Astrocyte (in vitro differentiated cells and primary cell): ENCODE measurements at regions not wholly inside any gene's neighbourhood (a gene's known extent, or its start where the extent isn't known, plus 50 kb on each side); places are given as distances from the start of the nearest gene placed in this dataset.

Experiments used
- DNase-seq: peaks from one replicate; pipeline ENCODE4 v3.0.0-alpha.2; 2010; ENCODE audit warnings: low read depth
- FAIRE-seq: peaks from 2 replicates; lab custom pipeline; 2011; peaks lifted over from hg19 to GRCh38; lab: Jason Lieb, UNC
- H2AFZ ChIP-seq: 2 replicates; pipeline ENCODE4 v1.6.0; 2012; ENCODE audit warnings: low read depth, low read length, inconsistent platforms
- H3K27ac ChIP-seq: 2 replicates; pipeline ENCODE4 v1.5.1; 2011; ENCODE audit warnings: low read depth, low read length, inconsistent platforms
- H3K27me3 ChIP-seq: 2 replicates; pipeline ENCODE4 v1.6.0; 2011; ENCODE audit warnings: low read length, inconsistent platforms; ENCODE audit not compliant: insufficient read depth
- H3K36me3 ChIP-seq: 2 replicates; pipeline ENCODE4 v1.5.1; 2011; ENCODE audit warnings: low read length, inconsistent platforms; ENCODE audit not compliant: insufficient read depth
- H3K4me1 ChIP-seq: 2 replicates; pipeline ENCODE4 v1.5.1; 2011; ENCODE audit warnings: low read length, inconsistent platforms; ENCODE audit not compliant: insufficient read depth
- H3K4me2 ChIP-seq: 2 replicates; pipeline ENCODE4 v1.6.0; 2012; ENCODE audit warnings: low read length, inconsistent platforms
- H3K4me3 ChIP-seq: 2 replicates; pipeline ENCODE4 v1.5.1; 2011; ENCODE audit warnings: low read depth, mild to moderate bottlenecking, low read length, inconsistent platforms; ENCODE audit not compliant: insufficient read depth
- H3K79me2 ChIP-seq: 2 replicates; pipeline ENCODE4 v1.6.0; 2012; ENCODE audit warnings: mild to moderate bottlenecking, low read length, inconsistent platforms; ENCODE audit not compliant: insufficient read depth
- H3K9ac ChIP-seq: 2 replicates; pipeline ENCODE4 v1.6.0; 2012; ENCODE audit warnings: mild to moderate bottlenecking, low read length, inconsistent platforms
- H3K9me3 ChIP-seq: 2 replicates; pipeline ENCODE4 v1.5.1; 2012; ENCODE audit warnings: low read depth, mild to moderate bottlenecking, low read length, inconsistent platforms; ENCODE audit not compliant: insufficient read depth
- H4K20me1 ChIP-seq: 2 replicates; pipeline ENCODE4 v1.6.0; 2012; ENCODE audit warnings: low read length, inconsistent platforms; ENCODE audit not compliant: insufficient read depth
- H3K27ac Mint-ChIP-seq: one replicate; pipeline ENCODE4 v1.8.0; 2021; ENCODE audit warnings: mild to moderate bottlenecking, mixed read lengths; ENCODE audit not compliant: unreplicated experiment
- H3K27me3 Mint-ChIP-seq: one replicate; pipeline ENCODE4 v1.8.0; 2021; ENCODE audit warnings: low read depth, mixed read lengths; ENCODE audit not compliant: unreplicated experiment
- H3K36me3 Mint-ChIP-seq: one replicate; pipeline ENCODE4 v1.8.0; 2021; ENCODE audit warnings: low read depth, mixed read lengths; ENCODE audit not compliant: unreplicated experiment
- H3K4me1 Mint-ChIP-seq: one replicate; pipeline ENCODE4 v1.8.0; 2021; ENCODE audit warnings: low read depth, mixed read lengths; ENCODE audit not compliant: unreplicated experiment
- H3K4me3 Mint-ChIP-seq: one replicate; pipeline ENCODE4 v1.8.0; 2021; ENCODE audit warnings: mild to moderate bottlenecking, moderate library complexity, mixed read lengths; ENCODE audit not compliant: unreplicated experiment
- H3K9me3 Mint-ChIP-seq: one replicate; pipeline ENCODE4 v1.8.0; 2021; ENCODE audit warnings: mild to moderate bottlenecking, mixed read lengths; ENCODE audit not compliant: unreplicated experiment
- EZH2 ChIP-seq: IDR thresholded peaks from 2 replicates; pipeline ENCODE4 v1.6.1; 2012; ENCODE audit warnings: mild to moderate bottlenecking, low read length, inconsistent platforms; ENCODE audit not compliant: insufficient read depth
- TF ChIP-seq, protein P1 (sequence below): IDR thresholded peaks from 2 replicates; pipeline ENCODE4 v1.5.1; 2011; ENCODE audit warnings: low read depth, mild to moderate bottlenecking, inconsistent platforms, low read length, moderate library complexity; ENCODE audit not compliant: insufficient read depth

DNA sequence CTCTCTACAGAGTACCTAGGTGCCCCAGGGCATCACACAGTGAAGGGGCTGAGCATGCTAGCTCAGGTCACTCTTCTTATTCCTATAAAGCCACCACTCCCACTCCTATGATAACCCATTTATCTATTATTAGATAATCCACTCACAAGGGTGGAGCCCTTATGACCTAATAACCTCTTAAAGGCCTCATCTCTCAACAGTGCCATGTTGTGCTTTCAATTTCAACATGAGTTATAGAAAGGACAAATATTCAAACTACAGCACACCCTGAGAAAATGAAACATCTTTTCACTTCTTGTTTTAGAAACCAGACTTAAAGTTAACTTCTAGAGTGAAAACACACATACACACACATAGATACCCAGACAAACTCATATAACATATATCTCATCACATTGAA, 1494.9 kb upstream of the MIR17HG start:
- H3K36me3 Mint-ChIP-seq: no peaks in the 10 kb centered on the region
- Histone ChIP-seq H3K4me1 (no peaks in the 10 kb centered on the region), H3K36me3 (no peaks in the 10 kb centered on the region), H3K27me3 (no peaks in the 10 kb centered on the region), H3K9ac (no peak overlapping the region), H3K4me2 (no peak overlapping the region), H3K9me3 (no peaks in the 10 kb centered on the region), H3K27ac (no peak overlapping the region), H3K79me2 (no peaks in the 10 kb centered on the region), H3K4me3 (no peak overlapping the region), H4K20me1 (no peaks in the 10 kb centered on the region), H2AFZ (no peak overlapping the region)
- TF ChIP-seq, protein P1, sequence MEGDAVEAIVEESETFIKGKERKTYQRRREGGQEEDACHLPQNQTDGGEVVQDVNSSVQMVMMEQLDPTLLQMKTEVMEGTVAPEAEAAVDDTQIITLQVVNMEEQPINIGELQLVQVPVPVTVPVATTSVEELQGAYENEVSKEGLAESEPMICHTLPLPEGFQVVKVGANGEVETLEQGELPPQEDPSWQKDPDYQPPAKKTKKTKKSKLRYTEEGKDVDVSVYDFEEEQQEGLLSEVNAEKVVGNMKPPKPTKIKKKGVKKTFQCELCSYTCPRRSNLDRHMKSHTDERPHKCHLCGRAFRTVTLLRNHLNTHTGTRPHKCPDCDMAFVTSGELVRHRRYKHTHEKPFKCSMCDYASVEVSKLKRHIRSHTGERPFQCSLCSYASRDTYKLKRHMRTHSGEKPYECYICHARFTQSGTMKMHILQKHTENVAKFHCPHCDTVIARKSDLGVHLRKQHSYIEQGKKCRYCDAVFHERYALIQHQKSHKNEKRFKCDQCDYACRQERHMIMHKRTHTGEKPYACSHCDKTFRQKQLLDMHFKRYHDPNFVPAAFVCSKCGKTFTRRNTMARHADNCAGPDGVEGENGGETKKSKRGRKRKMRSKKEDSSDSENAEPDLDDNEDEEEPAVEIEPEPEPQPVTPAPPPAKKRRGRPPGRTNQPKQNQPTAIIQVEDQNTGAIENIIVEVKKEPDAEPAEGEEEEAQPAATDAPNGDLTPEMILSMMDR: no peak
- TF ChIP-seq EZH2: no peak
- FAIRE-seq (no peak), DNase-seq (no peak)
- H3K27ac Mint-ChIP-seq: no peak overlapping the region
- H3K4me1 Mint-ChIP-seq: no peaks in the 10 kb centered on the region
- no peaks in the 10 kb centered on the region for H3K27me3 Mint-ChIP-seq
- no peak overlapping the region for H3K4me3 Mint-ChIP-seq
- H3K9me3 Mint-ChIP-seq: no peaks in the 10 kb centered on the region

DNA sequence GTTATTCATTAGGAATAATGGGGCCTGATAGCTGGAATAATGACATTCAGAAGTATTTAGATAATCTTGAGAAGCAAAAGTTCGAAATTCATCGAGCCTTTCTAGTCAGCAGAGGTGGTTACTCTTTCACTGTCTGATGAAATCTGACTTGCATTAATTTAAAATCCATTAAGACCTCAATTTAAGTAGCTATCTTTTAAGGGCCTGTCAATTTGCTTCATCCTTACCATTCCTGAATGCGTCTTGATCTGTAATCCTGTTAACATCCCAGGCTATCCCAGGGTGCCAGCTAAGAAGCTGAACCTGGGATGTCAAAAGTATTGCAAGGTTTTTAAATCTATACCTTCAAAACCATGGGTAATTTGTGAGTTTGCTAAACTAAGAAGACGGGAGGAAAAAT, 1491.0 kb upstream of the MIR17HG start:
- Histone ChIP-seq H3K9ac (no peak overlapping the region), H3K79me2 (no peaks in the 10 kb centered on the region), H3K4me2 (no peak overlapping the region), H3K4me3 (no peak overlapping the region), H3K4me1 (no peaks in the 10 kb centered on the region), H3K36me3 (no peaks in the 10 kb centered on the region), H4K20me1 (no peaks in the 10 kb centered on the region), H2AFZ (no peak overlapping the region), H3K27me3 (no peaks in the 10 kb centered on the region), H3K27ac (no peak overlapping the region), H3K9me3 (no peaks in the 10 kb centered on the region)
- no peak for DNase-seq
- Mint-ChIP-seq H3K36me3 (no peaks in the 10 kb centered on the region), H3K4me1 (no peaks in the 10 kb centered on the region), H3K9me3 (no peaks in the 10 kb centered on the region), H3K27me3 (no peaks in the 10 kb centered on the region), H3K4me3 (no peak overlapping the region), H3K27ac (no peak overlapping the region)
- TF ChIP-seq, protein P1: no peak
- no peak for TF ChIP-seq EZH2
- FAIRE-seq: no peak

DNA sequence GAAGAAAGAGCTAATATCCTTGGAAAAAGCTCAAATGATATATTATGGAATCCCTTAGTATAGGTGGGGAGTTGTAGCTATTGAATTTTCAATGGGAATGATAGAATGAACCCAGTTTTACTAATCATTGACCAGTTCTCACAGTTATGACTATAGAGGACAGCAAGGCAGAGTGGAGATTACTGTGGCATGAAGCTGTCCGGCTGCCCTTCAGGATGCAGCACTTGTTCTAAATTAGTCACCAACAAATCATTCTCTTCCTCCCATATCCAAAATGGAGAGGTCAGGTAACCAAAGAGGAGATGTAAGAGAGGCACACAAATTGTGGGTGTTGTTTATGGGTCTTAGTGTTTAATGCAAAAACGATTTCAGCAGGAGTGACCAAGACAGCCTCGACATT, 1490.0 kb upstream of the MIR17HG start:
- H3K9ac ChIP-seq: no peak overlapping the region
- TF ChIP-seq, protein P1: no peak
- TF ChIP-seq EZH2: no peak
- H3K27ac ChIP-seq: no peak overlapping the region
- Mint-ChIP-seq H3K27me3 (no peaks in the 10 kb centered on the region), H3K36me3 (no peaks in the 10 kb centered on the region), H3K27ac (no peak overlapping the region), H3K4me1 (no peaks in the 10 kb centered on the region), H3K4me3 (no peak overlapping the region), H3K9me3 (no peaks in the 10 kb centered on the region)
- H3K27me3 ChIP-seq: no peaks in the 10 kb centered on the region
- H3K4me2 ChIP-seq: no peak overlapping the region
- DNase-seq (no peak), FAIRE-seq (no peak)
- H3K36me3 ChIP-seq: no peaks in the 10 kb centered on the region
- H3K4me3 ChIP-seq: no peak overlapping the region
- no peaks in the 10 kb centered on the region for H4K20me1 ChIP-seq
- no peaks in the 10 kb centered on the region for H3K9me3 ChIP-seq
- H3K79me2 ChIP-seq: no peaks in the 10 kb centered on the region
- no peaks in the 10 kb centered on the region for H3K4me1 ChIP-seq
- H2AFZ ChIP-seq: no peak overlapping the region
